ENCODE measurements at regions not wholly inside any gene's neighbourhood (a gene's known extent, or its start where the extent isn't known, plus 50 kb on each side); places are given as distances from the start of the nearest gene placed in this dataset.

GRCh38 chr7:145105561-145105960 lies 269.7 kb upstream of the TPK1 start:
- TF ChIP-seq CTCF (IDR thresholded peaks at IDR 0.05) (no peak), POLR2A (IDR thresholded peaks at IDR 0.05) (no peak)

Data from sigmoid colon (tissue), 3 donors.